ENCODE measurements at regions not wholly inside any gene's neighbourhood (a gene's known extent, or its start where the extent isn't known, plus 50 kb on each side); places are given as distances from the start of the nearest gene placed in this dataset.
A peak's percentile ranks its signal among the peaks of the same experiment; 100 is the strongest.

GRCh38 chr18:29406996-29407395 is 1230.1 kb upstream of the CDH2 start:
- Mint-ChIP-seq H3K27ac (ENCODE audit: unreplicated experiment) (no peak overlapping the region), H3K36me3 (ENCODE audit: insufficient read depth, unreplicated experiment) (no peaks in the 10 kb centered on the region), H3K27me3 (ENCODE audit: insufficient read depth, unreplicated experiment) (no peaks in the 10 kb centered on the region), H3K9me3 (ENCODE audit: unreplicated experiment) (no peaks in the 10 kb centered on the region), H3K4me3 (ENCODE audit: unreplicated experiment) (no peak overlapping the region), H3K4me1 (ENCODE audit: low read depth, unreplicated experiment) (no peaks in the 10 kb centered on the region)
- Histone ChIP-seq H3K9me3 (no peaks in the 10 kb centered on the region), H3K4me1 (no peaks in the 10 kb centered on the region), H3K36me3 (ENCODE audit: control insufficient read depth, insufficient read depth, low read length) (no peaks in the 10 kb centered on the region), H3K27me3 (replicated peaks; ENCODE audit: control insufficient read depth, insufficient read depth, low read length) (no peaks in the 10 kb centered on the region), H3K4me3 (ENCODE audit: low read depth, low read length) (no peak overlapping the region)
- no TSS peak for BruUV-seq (replicated peaks)
- no peak for TF ChIP-seq CTCF (IDR thresholded peaks at IDR 0.05; ENCODE audit: insufficient read depth in 1 of 2, low read depth in 1 of 2, low read length in 1 of 2, severe bottlenecking in 1 of 2, unreplicated experiment in 1 of 2)
- DNase-seq: no peak
- intact Hi-C loops (cut with micrococcal nuclease; ENCODE audit: unreplicated experiment): no loop called here
- ChIA-PET POLR2A (no interaction called here), CTCF (no interaction called here)

DNA sequence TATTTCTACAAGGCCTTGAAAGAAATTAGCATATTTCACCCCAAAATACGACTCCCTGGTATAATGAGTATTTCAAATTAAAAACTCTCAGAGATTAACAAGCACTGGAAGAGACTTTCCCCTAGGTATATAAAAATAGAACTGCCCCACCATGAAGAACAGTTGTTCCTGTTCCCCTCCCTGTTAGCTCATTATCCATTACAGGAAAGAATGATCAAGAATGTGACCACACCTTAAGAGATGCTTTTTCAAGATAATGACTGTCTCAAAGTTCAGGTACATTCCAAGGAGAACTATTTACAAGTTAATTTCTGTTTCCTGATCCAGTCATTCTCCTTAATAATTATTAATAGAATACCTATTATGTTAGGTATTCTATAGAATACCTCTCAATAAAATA is 1220.6 kb upstream of the CDH2 start:
- no TSS peak for BruUV-seq (replicated peaks)

GRCh38 chr18:29383311-29384273 is 1206.7 kb upstream of the CDH2 start:
- Histone ChIP-seq H3K36me3 (ENCODE audit: control insufficient read depth, insufficient read depth, low read length) (no peaks in the 10 kb centered on the region), H3K9me3 (no peaks in the 10 kb centered on the region), H3K4me3 (ENCODE audit: low read depth, low read length) (no peak overlapping the region), H3K27me3 (replicated peaks; ENCODE audit: control insufficient read depth, insufficient read depth, low read length) (no peaks in the 10 kb centered on the region), H3K4me1 (no peaks in the 10 kb centered on the region)
- intact Hi-C loops (cut with micrococcal nuclease; ENCODE audit: unreplicated experiment): no loop called here
- no peaks in the 10 kb centered on the region for H3K4me1 Mint-ChIP-seq (ENCODE audit: low read depth, unreplicated experiment)
- ChIA-PET POLR2A (no interaction called here), CTCF (no interaction called here)
- no peak overlapping the region for H3K27ac Mint-ChIP-seq (ENCODE audit: unreplicated experiment)
- BruUV-seq (replicated peaks): no TSS peak
- H3K4me3 Mint-ChIP-seq (ENCODE audit: unreplicated experiment): no peak overlapping the region
- no peak for DNase-seq
- no peaks in the 10 kb centered on the region for H3K9me3 Mint-ChIP-seq (ENCODE audit: unreplicated experiment)
- no peaks in the 10 kb centered on the region for H3K36me3 Mint-ChIP-seq (ENCODE audit: insufficient read depth, unreplicated experiment)
- no peak for TF ChIP-seq CTCF (IDR thresholded peaks at IDR 0.05; ENCODE audit: insufficient read depth in 1 of 2, low read depth in 1 of 2, low read length in 1 of 2, severe bottlenecking in 1 of 2, unreplicated experiment in 1 of 2)
- H3K27me3 Mint-ChIP-seq (ENCODE audit: insufficient read depth, unreplicated experiment): no peaks in the 10 kb centered on the region

More for the DNA sequence above, 1220.6 kb upstream of the CDH2 start:
- DNase-seq: no peak
- intact Hi-C loops (cut with micrococcal nuclease; ENCODE audit: unreplicated experiment): no loop called here
- H3K9me3 ChIP-seq: no peaks in the 10 kb centered on the region
- ChIA-PET POLR2A (no interaction called here), CTCF (no interaction called here)
- Mint-ChIP-seq H3K4me1 (ENCODE audit: low read depth, unreplicated experiment) (no peaks in the 10 kb centered on the region), H3K4me3 (ENCODE audit: unreplicated experiment) (no peak overlapping the region), H3K36me3 (ENCODE audit: insufficient read depth, unreplicated experiment) (no peaks in the 10 kb centered on the region), H3K9me3 (ENCODE audit: unreplicated experiment) (no peaks in the 10 kb centered on the region), H3K27me3 (ENCODE audit: insufficient read depth, unreplicated experiment) (no peaks in the 10 kb centered on the region), H3K27ac (ENCODE audit: unreplicated experiment) (peak overlapping the region; percentile 21)
- no peaks in the 10 kb centered on the region for H3K27me3 ChIP-seq (replicated peaks; ENCODE audit: control insufficient read depth, insufficient read depth, low read length)
- H3K4me1 ChIP-seq: 0 out of 2 replicates have a peak, but pooled peaks cover 7% of the 10 kb centered on the region
- H3K36me3 ChIP-seq (ENCODE audit: control insufficient read depth, insufficient read depth, low read length): no peaks in the 10 kb centered on the region
- no peak for TF ChIP-seq CTCF (IDR thresholded peaks at IDR 0.05; ENCODE audit: insufficient read depth in 1 of 2, low read depth in 1 of 2, low read length in 1 of 2, severe bottlenecking in 1 of 2, unreplicated experiment in 1 of 2)
- no peak overlapping the region for H3K4me3 ChIP-seq (ENCODE audit: low read depth, low read length)
